ENCODE measurements at regions not wholly inside any gene's neighbourhood (a gene's known extent, or its start where the extent isn't known, plus 50 kb on each side); places are given as distances from the start of the nearest gene placed in this dataset.
"Not testable (repeated sequence)": the region's sequence is repeated elsewhere in the genome, so short reads cannot be mapped to it uniquely, and the experiment has no call there.

DNA sequence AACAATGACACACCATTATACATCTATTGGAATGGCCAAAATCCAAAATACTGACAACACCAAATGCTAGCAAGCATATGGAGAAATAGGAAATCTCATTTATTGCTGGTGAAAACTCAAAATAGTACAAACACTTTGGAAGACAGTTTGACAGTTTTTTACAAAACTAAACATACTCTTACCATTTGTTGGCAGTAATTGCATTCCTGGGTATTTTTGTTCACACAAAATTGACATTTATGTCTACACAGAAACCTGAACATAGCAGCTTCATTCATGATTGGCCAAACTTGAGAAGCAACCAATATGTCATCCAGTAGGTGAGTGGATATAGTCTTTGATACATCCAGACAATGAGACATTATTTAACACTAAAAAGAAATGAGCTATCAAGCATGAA, 489.9 kb downstream of the PLOD2 start:
- no peak for DNase-seq

DNA sequence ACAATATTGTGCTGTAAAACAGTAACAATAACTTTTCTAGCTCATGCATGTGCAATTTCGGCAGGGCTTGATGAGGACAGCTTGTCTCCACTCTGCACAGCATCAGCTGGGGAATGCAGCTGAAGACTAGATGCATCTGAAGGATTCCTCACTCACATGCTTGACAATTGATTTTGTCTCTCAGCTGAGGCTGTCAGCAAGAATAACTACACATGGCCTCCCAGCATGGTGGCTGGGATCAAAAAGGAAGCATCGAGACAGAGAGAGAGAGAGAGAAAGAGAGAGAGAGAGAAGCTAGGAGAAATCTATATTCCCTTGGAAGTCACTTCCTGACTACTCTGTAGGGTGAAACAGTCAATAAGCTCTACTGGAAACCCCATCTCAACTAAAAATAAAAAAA, 487.1 kb downstream of the PLOD2 start:
- DNase-seq: no peak

DNA sequence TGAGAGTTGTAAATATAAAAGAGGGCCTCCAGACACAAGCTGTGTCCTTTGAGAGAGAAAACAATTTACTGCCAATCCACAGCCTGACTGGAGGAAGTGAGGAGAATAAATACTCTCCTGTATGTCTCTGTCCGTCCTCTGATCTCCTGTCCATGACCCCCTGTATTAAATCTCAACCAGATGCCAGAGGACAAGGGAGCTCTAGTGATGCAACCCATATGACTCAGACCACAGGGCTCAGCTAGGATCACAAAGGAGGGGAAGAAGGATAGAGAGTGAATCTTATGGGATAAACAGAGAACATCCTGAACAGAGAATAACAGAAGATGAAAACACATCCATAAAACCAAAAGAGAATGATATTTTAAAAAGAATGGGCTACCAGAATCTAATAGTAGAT, 482.6 kb downstream of the PLOD2 start:
- DNase-seq: no peak

DNA sequence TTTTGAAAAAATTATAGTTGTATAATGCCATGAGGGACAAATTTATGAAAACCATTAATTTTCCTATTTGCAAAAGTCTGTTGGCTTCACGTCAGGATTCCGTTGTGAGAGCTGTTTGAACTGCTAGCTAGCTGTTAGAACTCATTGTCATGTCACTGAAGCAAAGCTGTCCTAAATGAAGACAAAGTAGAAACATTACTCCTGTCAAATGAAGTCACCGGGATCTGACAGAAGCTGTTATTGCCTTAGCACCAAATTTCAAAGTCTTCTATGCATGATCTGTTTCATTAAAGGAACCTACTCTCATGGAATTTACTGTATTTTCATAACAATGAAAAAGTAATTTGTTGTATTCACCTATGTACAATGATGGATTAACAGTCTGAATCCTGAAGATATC, 479.8 kb downstream of the PLOD2 start:
- DNase-seq: no peak

DNA sequence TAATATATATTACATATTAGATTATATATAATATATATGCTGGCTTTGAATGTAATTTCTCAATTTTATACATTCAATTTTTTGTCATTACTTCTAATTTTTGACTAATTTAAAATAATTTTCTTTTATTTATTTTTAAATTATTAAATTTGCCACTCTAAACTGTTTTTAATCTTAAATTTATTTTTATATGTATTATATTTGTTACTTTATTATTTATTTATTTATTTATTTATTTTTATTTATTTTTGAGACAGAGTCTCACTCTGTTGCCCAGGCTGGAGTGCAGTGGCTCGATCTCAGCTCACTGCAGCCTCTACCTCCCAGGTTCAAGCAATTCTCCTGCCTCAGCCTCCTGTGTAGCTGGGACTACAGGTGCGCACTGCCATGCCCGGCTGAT, 473.0 kb downstream of the PLOD2 start:
- DNase-seq: not testable (repeated sequence)

DNA sequence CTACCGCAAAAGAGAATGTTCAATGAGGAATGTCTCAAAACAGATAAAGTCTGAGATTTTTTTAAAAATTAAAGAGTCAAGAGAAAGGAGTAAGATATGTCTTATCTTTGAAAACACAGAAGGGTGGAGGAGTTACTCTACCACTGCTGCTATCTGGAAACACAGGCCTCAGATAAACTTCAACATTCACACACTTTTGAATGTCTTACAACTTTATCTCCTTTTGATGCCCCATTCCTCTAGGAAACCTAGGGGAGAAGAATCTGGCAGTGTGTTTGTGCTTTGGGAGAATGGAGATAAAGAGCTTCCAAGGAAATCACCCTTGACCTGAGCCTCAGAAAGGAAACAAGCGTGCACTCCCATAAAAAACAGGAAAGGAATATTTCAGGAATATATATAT, 468.2 kb downstream of the PLOD2 start:
- no peak for DNase-seq

DNA sequence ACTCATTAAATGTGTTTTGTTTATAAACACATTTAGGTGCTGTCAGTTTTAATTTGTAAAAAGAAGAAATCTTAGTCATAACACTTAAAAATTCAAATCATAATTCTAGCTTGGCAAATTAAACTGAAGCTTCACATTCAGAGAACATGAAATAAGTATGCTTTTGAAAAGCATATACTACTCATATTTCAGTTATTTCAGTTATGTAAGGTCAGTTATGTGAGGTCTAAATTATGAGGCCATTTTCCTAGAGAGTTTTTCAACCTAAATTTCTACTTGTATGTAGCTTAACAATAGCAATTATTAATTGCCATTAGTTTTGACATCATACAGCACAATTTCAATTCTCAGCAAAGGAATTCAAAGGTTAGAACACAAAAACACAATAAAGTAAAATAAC, 465.0 kb downstream of the PLOD2 start:
- DNase-seq: no peak

DNA sequence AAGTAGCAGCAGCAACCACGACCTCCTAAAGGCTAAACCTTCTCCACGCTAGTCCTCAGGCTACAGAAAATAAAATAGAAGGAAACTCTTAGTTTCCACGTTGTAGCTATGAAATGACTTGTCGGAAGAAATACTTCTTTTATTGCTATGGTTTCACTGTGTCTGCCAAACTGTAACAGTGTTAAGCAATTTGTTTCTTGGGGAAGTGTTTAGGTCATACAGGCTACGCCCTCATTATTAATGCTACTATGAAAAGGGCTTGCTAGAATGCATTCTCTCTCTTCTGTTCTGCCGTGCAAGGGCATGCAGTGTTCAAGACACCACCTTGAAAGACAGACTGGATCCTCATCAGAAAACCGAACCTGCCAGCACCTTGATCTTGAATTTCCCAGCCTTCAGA, 462.7 kb downstream of the PLOD2 start:
- no peak for DNase-seq

DNA sequence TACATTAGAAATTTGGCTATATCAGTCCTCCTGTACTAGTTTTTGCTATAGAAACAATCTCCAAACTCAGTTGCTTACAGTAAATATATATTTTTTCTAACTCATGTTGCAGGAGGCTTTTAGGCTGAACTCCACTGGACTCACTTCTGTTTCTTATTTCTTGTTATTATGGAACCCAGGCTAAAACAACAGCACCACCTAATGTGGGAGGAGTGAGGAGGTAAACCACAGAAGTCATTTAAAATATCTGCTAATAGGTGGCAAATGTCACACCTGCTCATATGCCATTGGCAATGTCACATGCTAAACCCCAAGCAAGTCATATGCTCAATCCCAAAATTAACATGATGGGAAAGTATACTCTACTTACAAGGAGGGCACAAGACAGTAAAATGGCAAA, 462.2 kb downstream of the PLOD2 start:
- DNase-seq: no peak

DNA sequence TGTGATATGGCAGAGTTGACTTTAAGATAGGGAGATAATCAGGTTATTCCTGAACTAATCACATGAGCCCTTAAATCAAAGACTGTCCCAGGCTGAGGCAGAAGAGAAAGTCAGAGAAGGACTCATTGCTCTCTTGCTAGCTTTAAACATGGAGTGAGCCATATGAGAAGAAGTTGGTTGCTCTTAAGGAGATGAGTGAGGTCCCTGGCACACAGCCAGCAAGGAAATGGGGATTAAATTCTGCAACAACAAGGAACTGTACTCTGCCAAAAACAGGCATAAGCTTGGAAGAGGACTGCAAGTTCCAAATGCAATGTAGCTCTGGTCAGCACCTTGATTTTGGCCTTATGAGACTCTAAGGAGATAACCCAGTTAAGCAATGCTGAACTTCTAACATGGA, 457.0 kb downstream of the PLOD2 start:
- DNase-seq: no peak

DNA sequence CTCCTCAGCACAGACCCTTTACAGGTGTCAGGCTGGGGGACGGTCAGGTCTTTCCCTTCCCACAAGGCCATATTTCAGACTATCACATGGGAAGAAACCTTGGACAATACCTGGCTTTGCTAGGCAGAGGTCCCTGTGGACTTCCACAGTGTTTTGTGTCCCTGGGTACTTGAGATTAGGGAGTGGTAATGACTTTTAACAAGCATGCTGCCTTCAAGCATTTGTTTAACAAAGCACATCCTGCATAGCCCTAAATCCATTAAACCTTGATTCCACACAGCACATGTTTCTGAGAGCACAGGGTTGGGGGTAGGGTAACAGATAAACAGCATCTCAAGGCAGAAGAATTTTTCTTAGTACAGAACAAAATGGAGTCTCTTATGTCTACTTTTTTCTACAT, 451.2 kb downstream of the PLOD2 start:
- not testable (repeated sequence) for DNase-seq

DNA sequence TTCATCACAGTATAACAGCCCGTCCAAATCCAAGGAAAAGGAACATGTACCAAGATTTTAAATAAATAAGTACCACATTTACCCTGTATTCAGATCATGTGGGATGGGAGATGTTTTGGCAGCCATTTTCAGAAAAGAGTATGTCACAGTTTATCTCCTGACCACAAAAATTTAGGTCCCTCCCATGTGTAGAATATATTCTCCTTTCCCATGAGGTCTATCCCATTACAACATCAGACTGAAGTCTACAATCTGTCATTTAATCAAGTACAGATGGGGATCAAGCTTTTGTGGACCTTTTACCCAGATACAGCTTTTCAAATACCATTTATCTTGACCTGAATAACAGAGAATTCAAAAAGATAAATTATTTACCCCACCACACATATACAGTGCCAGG, 444.5 kb downstream of the PLOD2 start:
- no peak for DNase-seq

DNA sequence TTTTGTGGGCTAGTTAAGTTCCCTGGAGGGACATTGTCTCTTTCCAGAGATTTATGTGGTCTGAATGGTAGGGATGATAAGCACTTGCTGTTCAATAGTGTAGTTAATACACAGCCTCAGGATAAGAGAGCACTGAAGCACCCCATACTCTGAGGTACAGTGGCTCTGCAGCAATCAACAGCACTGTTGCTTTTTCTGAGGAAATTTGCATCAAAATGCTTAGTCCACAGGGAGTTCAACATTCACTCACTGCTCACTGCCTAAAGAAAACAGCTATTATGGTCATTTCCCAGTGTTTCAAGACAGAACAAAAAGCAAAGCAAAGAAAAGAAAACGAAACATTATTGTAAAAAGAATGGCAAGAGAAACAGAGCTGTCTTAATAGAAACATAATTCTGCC, 441.9 kb downstream of the PLOD2 start:
- DNase-seq: no peak

DNA sequence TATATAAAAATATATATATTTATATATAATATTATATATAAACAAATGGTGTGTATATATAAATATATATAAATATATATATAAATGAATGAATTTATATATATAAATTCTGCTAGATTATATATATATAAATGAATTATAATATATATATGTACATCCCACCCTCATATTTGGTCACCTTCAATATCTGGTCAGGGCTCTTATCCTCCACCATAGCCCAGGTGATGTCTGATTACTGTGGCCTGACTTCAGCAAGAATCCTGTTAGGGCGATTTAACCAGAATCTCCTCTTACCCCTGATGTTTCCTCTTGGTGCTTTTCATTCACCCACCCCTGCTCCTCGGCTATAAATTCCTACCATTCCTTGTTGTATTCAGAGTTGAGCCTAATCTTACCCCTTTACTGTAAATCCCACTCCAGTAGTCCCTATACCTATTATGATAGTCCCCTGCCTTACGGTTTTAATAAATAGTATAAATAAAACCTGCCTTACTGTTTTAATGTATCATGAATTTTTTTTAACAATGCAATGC, 439.6 kb downstream of the PLOD2 start:
- DNase-seq: no peak

DNA sequence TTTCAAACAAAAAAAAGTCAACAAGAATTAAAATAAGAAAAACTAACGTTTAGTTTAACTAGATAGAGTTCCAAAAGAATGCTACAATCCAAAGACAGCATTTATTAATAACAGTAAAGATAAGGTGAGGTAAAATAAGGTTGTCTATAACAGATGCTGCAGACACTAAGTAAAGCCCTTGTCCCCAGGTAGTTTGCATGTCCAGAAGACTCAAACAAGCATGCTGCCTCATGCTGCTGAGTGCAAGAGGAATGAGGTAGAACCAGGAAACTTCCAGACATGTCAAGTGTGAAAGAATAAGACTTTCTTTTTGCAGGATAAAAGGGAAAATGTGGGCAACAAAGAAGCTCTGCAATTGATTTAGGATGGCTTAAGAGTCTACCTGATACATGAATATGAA, 439.2 kb downstream of the PLOD2 start:
- no peak for DNase-seq

DNA sequence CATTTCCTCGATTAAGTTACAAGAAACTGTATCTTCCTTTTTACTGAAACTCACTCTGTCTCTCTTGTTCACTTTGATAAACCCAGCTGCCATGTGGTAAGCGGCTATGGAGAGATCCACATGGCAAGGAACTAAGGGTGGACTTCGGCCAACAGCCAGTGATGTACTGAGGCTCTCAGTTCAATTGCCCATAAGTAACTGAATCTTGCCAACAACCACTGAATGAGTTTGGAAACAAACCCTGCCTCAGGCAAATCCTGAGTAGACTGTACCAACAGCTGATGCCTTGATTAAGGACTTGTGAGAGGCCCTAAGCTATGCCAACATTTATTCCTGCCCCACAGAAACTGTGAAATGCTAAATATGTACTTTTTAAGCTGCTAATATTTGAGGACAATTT, 433.5 kb downstream of the PLOD2 start:
- no peak for DNase-seq

DNA sequence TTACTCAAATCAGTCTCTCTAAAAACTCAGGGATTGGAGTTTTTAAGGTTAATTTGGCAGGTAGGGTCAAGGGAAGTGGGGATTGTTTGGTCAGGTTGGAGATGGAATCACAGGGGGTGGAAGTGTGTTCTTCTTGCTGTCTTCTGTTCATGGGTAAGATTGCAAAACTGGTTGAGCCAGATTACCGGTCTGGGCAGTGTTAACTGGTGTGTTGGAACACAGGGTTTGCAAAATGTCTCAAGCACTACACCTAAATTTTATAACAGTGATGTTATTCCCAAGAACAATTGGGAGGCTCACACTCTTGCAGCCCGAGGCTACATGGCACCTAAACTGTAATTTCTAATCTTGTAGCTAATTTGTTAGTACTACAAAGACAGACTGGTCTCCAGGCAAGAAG, 425.4 kb downstream of the PLOD2 start:
- DNase-seq: no peak

DNA sequence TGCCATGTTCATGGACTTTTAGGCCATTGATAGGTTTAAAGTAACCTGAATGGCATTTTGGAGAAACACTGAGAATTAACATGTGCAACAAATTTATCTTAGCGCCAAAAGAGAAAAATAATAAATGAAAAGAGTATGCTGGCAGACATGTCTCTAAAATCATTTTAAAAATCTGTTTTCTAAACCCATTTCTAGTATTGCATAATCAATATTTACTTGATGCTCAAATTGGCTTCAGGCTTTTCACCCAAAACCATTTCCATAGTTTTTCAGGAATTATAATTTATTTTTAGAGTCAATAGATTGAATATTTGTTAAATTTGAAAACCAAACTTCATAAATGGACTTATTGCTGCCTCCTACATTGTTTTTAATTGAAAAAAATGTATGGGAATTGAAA, 423.0 kb downstream of the PLOD2 start:
- no peak for DNase-seq

DNA sequence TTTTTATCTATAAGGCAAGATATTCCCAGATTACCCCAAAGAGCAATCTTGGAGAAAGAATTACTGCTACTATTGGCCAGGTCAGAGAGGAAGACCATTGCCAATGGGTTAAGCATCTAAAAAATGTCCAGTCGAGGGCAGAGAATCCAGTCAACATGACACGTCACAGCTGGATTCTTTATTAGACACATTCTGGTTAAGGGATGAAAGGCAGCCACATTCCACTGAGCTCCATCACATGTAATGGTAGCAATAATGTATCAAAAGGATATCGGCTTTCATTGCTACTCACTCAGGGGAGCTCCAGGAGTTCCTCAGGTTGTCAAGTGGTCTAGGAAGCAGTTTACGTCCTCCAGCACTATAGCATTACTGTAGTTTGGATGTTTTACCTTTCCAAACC, 421.1 kb downstream of the PLOD2 start:
- no peak for DNase-seq

DNA sequence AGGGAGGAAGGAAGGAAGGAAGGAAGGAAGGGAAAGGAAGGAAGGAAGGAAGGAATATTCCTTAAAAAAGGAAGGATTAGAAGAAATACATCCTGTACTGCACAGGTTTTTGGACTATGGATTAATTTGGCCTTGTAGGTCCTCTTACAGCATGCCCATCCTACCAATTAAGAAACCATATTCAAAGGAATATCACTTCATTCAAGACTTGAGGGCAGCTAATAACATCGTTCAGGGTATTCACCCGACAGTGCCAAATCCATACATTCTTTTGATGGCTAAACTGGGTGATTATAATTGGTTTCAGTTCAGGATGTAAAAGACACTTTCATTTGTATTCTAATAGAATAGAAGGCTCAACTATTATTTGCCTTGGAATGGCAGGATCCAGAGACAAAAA, 410.3 kb downstream of the PLOD2 start:
- no peak for DNase-seq

DNA sequence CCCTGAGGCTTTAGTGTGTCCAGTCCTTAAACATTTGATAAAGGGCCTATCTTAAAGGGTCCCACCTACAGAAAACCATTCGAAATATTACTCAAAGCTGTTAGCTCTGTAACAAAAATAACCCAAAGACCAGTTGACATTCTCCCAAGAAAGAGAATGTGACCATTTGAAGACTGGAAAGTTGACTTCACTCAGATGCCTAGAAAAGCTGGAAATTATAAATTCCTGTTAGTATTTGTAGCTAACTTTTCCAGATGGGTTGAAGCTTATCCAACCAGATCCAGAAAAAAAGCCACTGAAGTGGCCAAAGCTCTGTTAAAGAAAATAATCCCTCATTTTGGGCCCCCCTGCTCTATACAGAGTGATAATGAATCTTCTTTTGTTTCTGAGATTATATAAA, 408.4 kb downstream of the PLOD2 start:
- DNase-seq: no peak

DNA sequence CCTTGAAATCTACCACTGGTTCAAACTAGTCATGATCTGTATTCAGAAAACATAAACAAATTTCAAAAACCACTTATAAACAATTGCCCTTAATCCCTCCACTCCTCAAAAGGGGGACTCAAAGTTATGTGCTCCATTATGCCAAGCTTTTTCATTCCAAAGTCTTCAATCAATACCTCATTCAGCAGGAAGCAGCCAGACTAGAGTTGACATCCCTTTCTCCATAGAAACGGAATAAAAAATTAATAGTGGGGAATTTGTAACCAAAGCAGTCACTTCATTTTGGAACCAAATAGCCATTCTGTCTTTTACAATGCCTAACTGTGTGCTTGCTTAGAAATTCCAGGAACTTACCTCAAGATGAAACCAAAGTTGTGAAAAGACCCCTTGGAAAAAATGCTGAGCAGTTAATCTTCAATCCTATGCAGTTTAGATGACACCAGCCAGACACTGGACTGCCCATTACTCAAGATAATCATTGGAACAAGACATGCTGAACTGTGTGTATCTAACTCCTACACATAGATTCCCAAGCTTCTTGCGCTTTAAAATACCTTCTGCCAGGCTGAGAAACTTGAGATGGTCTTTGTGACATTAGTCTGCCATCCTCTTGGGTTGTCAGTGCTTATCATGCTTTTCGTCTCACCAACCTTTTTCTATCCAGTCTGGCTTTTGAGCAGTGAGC, 406.2 kb downstream of the PLOD2 start:
- DNase-seq: no peak

DNA sequence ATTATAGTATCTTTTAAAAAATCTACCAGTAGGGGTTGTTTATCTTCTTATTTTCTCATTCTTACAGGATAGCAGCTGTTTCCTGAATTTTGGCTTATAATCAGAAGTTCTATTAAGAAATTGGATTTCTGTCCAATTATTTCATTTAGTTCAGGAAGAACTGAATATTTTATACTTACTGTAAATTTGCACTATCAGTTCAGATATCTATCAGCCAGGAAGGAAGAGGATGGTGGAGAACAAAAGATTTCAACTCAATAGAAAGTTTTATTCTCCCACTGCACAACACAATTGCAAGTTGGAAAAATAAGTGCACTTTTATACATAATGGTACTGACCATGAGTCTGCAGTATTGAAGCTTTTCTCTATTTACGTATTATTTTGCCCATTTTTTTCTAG, 400.9 kb downstream of the PLOD2 start:
- DNase-seq: no peak

DNA sequence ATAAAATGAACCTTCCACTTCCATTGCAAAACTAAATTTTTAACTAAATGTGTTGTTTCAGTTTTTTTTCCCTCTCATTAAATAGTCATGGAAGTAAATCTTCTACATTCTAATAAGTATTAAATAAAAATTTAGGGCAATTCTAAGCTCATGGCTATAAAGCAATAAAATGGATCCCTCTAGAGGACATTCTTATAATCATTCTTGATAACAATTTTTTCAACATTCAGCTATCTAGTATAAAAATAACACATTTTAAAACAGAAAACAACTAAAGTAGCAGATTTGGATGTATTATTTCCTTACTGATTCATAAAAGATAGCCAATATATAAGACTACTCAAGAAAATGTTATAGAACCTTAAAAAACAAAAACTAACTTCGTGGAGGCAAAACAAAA, 393.1 kb downstream of the PLOD2 start:
- DNase-seq: no peak

DNA sequence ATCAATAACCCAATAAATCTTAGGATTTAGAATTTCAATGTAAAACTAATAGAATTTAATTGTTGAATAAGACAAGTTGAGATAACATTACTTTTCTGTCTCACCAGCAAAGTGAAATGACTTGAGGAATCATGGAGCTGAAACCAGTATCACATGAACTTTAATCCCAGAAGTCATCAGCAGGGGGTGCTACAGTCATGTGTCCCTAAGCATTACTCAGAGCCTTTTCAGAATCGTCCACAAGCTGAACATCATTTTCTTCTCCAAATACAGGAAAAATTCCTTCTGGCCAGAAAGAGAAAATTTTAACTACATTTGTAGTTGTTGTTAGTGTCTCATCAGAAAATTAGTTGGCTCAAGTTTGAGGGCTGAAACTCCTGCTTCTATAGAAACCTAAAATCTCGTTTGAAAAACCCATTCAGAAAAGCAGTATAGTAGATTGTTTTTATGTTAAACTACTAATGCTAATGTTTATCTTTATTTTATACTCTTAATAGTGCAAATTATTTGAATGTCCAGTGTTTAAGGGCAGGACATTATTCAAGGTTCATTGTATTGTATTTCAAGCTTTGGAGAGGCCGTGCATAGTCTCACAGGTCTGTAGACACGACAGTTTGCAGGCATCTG, 384.1 kb downstream of the PLOD2 start:
- no peak for DNase-seq

Data from right forelimb (tissue), 1 donor.